SU-DHL-6 (cell line): ENCODE measurements at regions not wholly inside any gene's neighbourhood (a gene's known extent, or its start where the extent isn't known, plus 50 kb on each side); places are given as distances from the start of the nearest gene placed in this dataset.

Experiments
- CTCF ChIP-seq: fragments of 200-600 bp; sonication (generic); IDR thresholded peaks from one replicate; pipeline ENCODE4 v1.5.1; 2017; ENCODE audit warnings: antibody characterized with exemption, mild to moderate bottlenecking, low read length, moderate library complexity; ENCODE audit not compliant: insufficient read depth, poor library complexity, severe bottlenecking
- EZH2phosphoT487 ChIP-seq: fragments of 200-600 bp; sonication (generic), shearing (Covaris generic); conservative IDR thresholded peaks from 2 replicates; pipeline ENCODE4 v1.6.1; 2018; ENCODE audit warnings: mild to moderate bottlenecking, antibody characterized with exemption, low read length, moderate library complexity, mixed read lengths

GRCh38 chr2:604854-605524 lies 72.2 kb downstream of the TMEM18 start:
- TF ChIP-seq CTCF (no peak), EZH2phosphoT487 (no peak)
